Natural killer cell (primary cell): ENCODE measurements at regions not wholly inside any gene's neighbourhood (a gene's known extent, or its start where the extent isn't known, plus 50 kb on each side); places are given as distances from the start of the nearest gene placed in this dataset.
"Not testable (repeated sequence)": the region's sequence is repeated elsewhere in the genome, so short reads cannot be mapped to it uniquely, and the experiment has no call there.

ENCODE experiments used
- ATAC-seq, 3 donors: fragments of 150-1000 bp in 2 of 3; fragments of 200-7000 bp in 1 of 3; cut with Tn5 transposase; 1 replicate in 1 of 3; 2 replicates in 2 of 3; pipeline ENCODE4 v1.10.0; 2021; ENCODE audit warnings: mild to moderate bottlenecking in 2 of 3, moderate library complexity in 2 of 3
- DNase-seq, 2 donors: peaks; one replicate each; pipeline versions ENCODE4 v3.0.0 to v3.0.0-alpha.2; 2013 to 2021; ENCODE audit warnings: mixed read lengths in 1 of 2
- H3K27ac ChIP-seq: one replicate; pipeline ENCODE4 v1.5.1; 2013; ENCODE audit warnings: mild to moderate bottlenecking, low read length
- H3K27me3 ChIP-seq: one replicate; pipeline ENCODE4 v1.6.1; 2013; ENCODE audit warnings: low read length; ENCODE audit not compliant: control insufficient read depth, insufficient read depth
- H3K36me3 ChIP-seq: one replicate; pipeline ENCODE4 v1.6.1; 2013; ENCODE audit warnings: low read length; ENCODE audit not compliant: control insufficient read depth, insufficient read depth
- H3K4me1 ChIP-seq: one replicate; pipeline ENCODE4 v1.6.1; 2013; ENCODE audit warnings: low read length; ENCODE audit not compliant: control insufficient read depth, insufficient read depth
- H3K4me3 ChIP-seq: one replicate; pipeline ENCODE4 v1.5.1; 2013; ENCODE audit warnings: low read length
- H3K9me3 ChIP-seq: one replicate; pipeline ENCODE4 v1.6.1; 2013; ENCODE audit warnings: low read length; ENCODE audit not compliant: control insufficient read depth, insufficient read depth
- H3K27ac Mint-ChIP-seq, 2 donors: one replicate each; pipeline ENCODE4 v1.8.0; 2022; ENCODE audit warnings: mild to moderate bottlenecking in 2 of 2, mixed read lengths in 2 of 2, moderate library complexity in 1 of 2
- H3K27me3 Mint-ChIP-seq, 2 donors: one replicate each; pipeline ENCODE4 v1.8.0; 2022; ENCODE audit warnings: low read depth in 2 of 2, mixed read lengths in 2 of 2
- H3K36me3 Mint-ChIP-seq: one replicate; pipeline ENCODE4 v1.8.0; 2022; ENCODE audit warnings: mixed read lengths
- H3K4me1 Mint-ChIP-seq, 2 donors: one replicate each; pipeline ENCODE4 v1.8.0; 2022; ENCODE audit warnings: mixed read lengths in 2 of 2
- H3K4me3 Mint-ChIP-seq: one replicate; pipeline ENCODE4 v1.8.0; 2022; ENCODE audit warnings: mild to moderate bottlenecking, moderate library complexity, mixed read lengths
- H3K9me3 Mint-ChIP-seq, 2 donors: one replicate each; pipeline ENCODE4 v1.8.0; 2022; ENCODE audit warnings: mixed read lengths in 2 of 2
- CTCF ChIP-seq: fragments of 200-600 bp; IDR thresholded peaks from one replicate; pipeline ENCODE4 v1.8.0; 2022; ENCODE audit warnings: antibody characterized with exemption
- WGBS: methylation state at CpG from one replicate; pipeline ENCODE4 v1.1.7; 2013; ENCODE audit warnings: missing lambda C conversion rate; ENCODE audit not compliant: insufficient coverage; 5-methylcytosine and 5-hydroxymethylcytosine counted together
- intact Hi-C: fragments of 100-400 bp; cut with micrococcal nuclease; formaldehyde crosslinking; loops from one replicate; pipeline ENCODE4 v1.14.2; 2022

- Histone ChIP-seq H3K4me1 (no peaks in the 10 kb centered on the region), H3K4me3 (no peak overlapping the region), H3K27ac (no peak overlapping the region), H3K9me3 (no peaks in the 10 kb centered on the region), H3K27me3 (no peaks in the 10 kb centered on the region), H3K36me3 (no peaks in the 10 kb centered on the region)
- Mint-ChIP-seq H3K4me3 (no peak overlapping the region), H3K27ac (no peak overlapping the region), H3K9me3 (no peaks in the 10 kb centered on the region), H3K27me3 (peaks cover 0 to 2% of the 10 kb centered on the region in 2 donors), H3K4me1 (no peaks in the 10 kb centered on the region), H3K36me3 (no peaks in the 10 kb centered on the region)
- intact Hi-C loops = no loop called here
- WGBS = 80% methylated on average over 6 of the region's 6 CpGs
- DNase-seq (no peak), ATAC-seq (no peak)
- TF ChIP-seq CTCF = no peak
These were observed 69.1 kb upstream of the ADTRP start for GRCh38 chr6:11847515-11848345.

GRCh38 chr6:11847068-11847467 lies 68.5 kb upstream of the ADTRP start:
- H3K9me3 ChIP-seq, H3K36me3 Mint-ChIP-seq, DNase-seq, H3K27ac Mint-ChIP-seq, ATAC-seq, H3K27me3 ChIP-seq, H3K4me3 Mint-ChIP-seq, H3K27me3 Mint-ChIP-seq, H3K4me3 ChIP-seq, intact Hi-C loops, H3K36me3 ChIP-seq, H3K4me1 ChIP-seq, H3K4me1 Mint-ChIP-seq, H3K9me3 Mint-ChIP-seq, H3K27ac ChIP-seq: not testable (repeated sequence)
- 92% methylated on average over 2 of the region's 2 CpGs for WGBS

GRCh38 chr6:11845664-11846577 lies 67.3 kb upstream of the ADTRP start:
- H3K4me1 ChIP-seq = no peaks in the 10 kb centered on the region
- Mint-ChIP-seq H3K36me3 (no peaks in the 10 kb centered on the region), H3K27ac (no peak overlapping the region), H3K4me3 (no peak overlapping the region), H3K4me1 (no peaks in the 10 kb centered on the region), H3K27me3 (peaks cover 0 to 6% of the 10 kb centered on the region in 2 donors), H3K9me3 (no peaks in the 10 kb centered on the region)
- intact Hi-C loops = no loop called here
- no peak for TF ChIP-seq CTCF
- 55% methylated on average over 1 of the region's 5 CpGs for WGBS
- H3K27me3 ChIP-seq = no peaks in the 10 kb centered on the region
- no peak overlapping the region for H3K27ac ChIP-seq
- no peak overlapping the region for H3K4me3 ChIP-seq
- H3K9me3 ChIP-seq = no peaks in the 10 kb centered on the region
- no peaks in the 10 kb centered on the region for H3K36me3 ChIP-seq
- DNase-seq (no peak), ATAC-seq (no peak)

GRCh38 chr6:11842795-11843194 lies 64.2 kb upstream of the ADTRP start:
- H3K4me3 ChIP-seq, H3K4me3 Mint-ChIP-seq, H3K36me3 Mint-ChIP-seq, H3K9me3 ChIP-seq, H3K27ac ChIP-seq, intact Hi-C loops, H3K27ac Mint-ChIP-seq, H3K36me3 ChIP-seq, H3K4me1 ChIP-seq, H3K4me1 Mint-ChIP-seq, H3K9me3 Mint-ChIP-seq, DNase-seq, H3K27me3 ChIP-seq, ATAC-seq: not testable (repeated sequence)
- peaks cover 6 to 12% of the 10 kb centered on the region in 2 donors for H3K27me3 Mint-ChIP-seq
- 100% methylated on average over 2 of the region's 3 CpGs for WGBS
